ENCODE measurements at regions not wholly inside any gene's neighbourhood (a gene's known extent, or its start where the extent isn't known, plus 50 kb on each side); places are given as distances from the start of the nearest gene placed in this dataset.

DNA sequence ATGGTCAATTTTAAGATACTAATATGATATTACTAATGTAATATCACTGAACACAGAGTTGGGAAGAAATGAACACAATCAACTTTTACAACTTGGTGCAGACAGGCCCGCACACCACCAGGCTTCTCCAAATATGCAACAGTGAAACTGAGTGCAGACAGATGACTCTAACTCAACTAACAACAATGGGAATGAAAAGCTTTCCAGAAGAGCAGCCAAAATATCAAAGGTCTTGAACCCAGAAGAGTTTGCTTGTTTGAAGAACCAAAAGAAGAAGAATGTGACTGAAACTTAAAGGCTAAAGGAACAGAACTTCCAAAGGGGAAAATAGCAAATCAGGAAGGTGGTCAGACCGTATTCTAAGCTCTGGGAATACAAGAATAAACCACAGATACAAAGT, 89.8 kb upstream of the COL11A1 start:
- Histone ChIP-seq H3K27ac (no peak overlapping the region), H3K4me1 (no peaks in the 10 kb centered on the region), H3K4me3 (no peak overlapping the region), H3K27me3 (no peaks in the 10 kb centered on the region), H3K36me3 (no peaks in the 10 kb centered on the region), H3K9me3 (no peaks in the 10 kb centered on the region)
- no peak for TF ChIP-seq POLR2A (IDR thresholded peaks at IDR 0.05)
- TF ChIP-seq, protein P1, sequence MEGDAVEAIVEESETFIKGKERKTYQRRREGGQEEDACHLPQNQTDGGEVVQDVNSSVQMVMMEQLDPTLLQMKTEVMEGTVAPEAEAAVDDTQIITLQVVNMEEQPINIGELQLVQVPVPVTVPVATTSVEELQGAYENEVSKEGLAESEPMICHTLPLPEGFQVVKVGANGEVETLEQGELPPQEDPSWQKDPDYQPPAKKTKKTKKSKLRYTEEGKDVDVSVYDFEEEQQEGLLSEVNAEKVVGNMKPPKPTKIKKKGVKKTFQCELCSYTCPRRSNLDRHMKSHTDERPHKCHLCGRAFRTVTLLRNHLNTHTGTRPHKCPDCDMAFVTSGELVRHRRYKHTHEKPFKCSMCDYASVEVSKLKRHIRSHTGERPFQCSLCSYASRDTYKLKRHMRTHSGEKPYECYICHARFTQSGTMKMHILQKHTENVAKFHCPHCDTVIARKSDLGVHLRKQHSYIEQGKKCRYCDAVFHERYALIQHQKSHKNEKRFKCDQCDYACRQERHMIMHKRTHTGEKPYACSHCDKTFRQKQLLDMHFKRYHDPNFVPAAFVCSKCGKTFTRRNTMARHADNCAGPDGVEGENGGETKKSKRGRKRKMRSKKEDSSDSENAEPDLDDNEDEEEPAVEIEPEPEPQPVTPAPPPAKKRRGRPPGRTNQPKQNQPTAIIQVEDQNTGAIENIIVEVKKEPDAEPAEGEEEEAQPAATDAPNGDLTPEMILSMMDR (IDR thresholded peaks at IDR 0.05): no peak
- WGBS, 2 donors: 49 to 63% methylated on average over 2 of the region's 2 CpGs
- intact Hi-C loops (cut with DNase I): no loop called here
- DNase-seq: no peak

DNA sequence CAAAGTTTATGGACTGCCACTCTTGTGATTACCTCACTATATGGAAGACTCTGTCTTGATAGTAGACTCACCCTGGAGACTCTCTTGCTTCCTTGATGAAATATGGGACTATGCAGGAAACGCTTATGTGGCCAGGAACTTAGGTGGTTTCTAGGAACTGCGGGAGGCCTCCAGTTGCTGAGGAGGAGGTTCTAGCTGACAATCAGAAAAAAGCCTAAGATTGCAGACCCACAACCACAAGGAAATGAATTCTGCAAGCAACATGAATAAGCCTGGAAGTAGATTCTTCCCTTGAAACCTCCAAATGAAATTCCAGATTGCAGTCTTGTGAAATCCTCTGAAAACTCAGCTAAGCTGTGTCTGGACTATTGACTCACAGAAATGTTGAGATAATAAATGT, 88.9 kb upstream of the COL11A1 start:
- no peak for DNase-seq
- WGBS, 2 donors: 63% methylated on average over 2 of the region's 2 CpGs; no CpG with 5 or more reads in 1 of the 2 donors
- TF ChIP-seq, protein P1 (IDR thresholded peaks at IDR 0.05): no peak
- TF ChIP-seq POLR2A (IDR thresholded peaks at IDR 0.05): no peak
- H3K4me1 ChIP-seq: no peaks in the 10 kb centered on the region
- H3K36me3 ChIP-seq: no peaks in the 10 kb centered on the region
- H3K27me3 ChIP-seq: no peaks in the 10 kb centered on the region
- H3K4me3 ChIP-seq: no peak overlapping the region
- H3K27ac ChIP-seq: no peak overlapping the region
- H3K9me3 ChIP-seq: no peaks in the 10 kb centered on the region
- intact Hi-C loops (cut with DNase I): no loop called here

DNA sequence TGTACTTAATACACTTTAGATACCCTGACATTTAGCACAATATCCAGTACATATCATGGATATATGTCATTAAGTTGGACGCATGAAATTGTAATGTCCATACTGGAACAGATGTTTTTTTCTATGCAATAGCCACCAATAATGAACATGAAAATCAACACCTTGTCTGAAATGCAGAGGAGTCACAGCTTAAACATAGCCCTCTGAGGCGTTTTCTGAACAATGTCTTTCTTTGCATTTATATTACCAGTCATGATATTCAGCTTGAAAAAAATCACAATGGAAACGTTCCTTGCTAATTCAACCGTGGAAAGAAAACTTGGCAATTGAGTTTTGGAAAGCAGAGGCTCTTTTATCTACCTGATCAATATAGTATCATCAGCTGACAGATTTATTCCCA, 86.7 kb upstream of the COL11A1 start:
- no peak overlapping the region for H3K4me3 ChIP-seq
- H3K4me1 ChIP-seq: no peaks in the 10 kb centered on the region
- H3K36me3 ChIP-seq: no peaks in the 10 kb centered on the region
- DNase-seq: no peak
- H3K27me3 ChIP-seq: no peaks in the 10 kb centered on the region
- intact Hi-C loops (cut with DNase I): no loop called here
- H3K27ac ChIP-seq: no peak overlapping the region
- 44 to 50% methylated on average over 4 of the region's 4 CpGs for WGBS, 2 donors
- no peaks in the 10 kb centered on the region for H3K9me3 ChIP-seq
- TF ChIP-seq POLR2A (IDR thresholded peaks at IDR 0.05): no peak
- TF ChIP-seq, protein P1 (IDR thresholded peaks at IDR 0.05): no peak

DNA sequence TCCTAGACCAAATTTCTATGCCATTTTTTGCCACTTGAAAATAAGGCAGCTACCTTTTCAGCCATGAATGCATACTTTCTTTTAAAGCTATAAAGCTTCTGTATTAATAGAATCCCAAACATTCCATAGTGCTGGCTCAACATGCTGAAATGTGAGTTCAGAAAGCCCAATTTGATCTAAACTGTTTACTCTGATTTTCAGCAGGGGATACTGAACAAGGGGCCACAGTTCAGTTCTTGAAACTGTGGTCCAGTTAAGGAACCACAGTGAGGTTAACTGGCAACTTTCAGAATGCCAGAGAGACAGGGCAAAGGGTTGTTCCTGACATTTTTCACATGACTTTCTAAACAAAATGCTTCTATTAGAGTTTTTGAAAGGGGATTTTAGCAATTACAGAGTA, 85.7 kb upstream of the COL11A1 start:
- DNase-seq: no peak
- TF ChIP-seq, protein P1 (IDR thresholded peaks at IDR 0.05): no peak
- TF ChIP-seq POLR2A (IDR thresholded peaks at IDR 0.05): no peak
- intact Hi-C loops (cut with DNase I): no loop called here
- no peak overlapping the region for H3K27ac ChIP-seq
- no peaks in the 10 kb centered on the region for H3K27me3 ChIP-seq
- H3K4me1 ChIP-seq: no peaks in the 10 kb centered on the region
- H3K4me3 ChIP-seq: no peak overlapping the region
- H3K9me3 ChIP-seq: no peaks in the 10 kb centered on the region
- no peaks in the 10 kb centered on the region for H3K36me3 ChIP-seq

DNA sequence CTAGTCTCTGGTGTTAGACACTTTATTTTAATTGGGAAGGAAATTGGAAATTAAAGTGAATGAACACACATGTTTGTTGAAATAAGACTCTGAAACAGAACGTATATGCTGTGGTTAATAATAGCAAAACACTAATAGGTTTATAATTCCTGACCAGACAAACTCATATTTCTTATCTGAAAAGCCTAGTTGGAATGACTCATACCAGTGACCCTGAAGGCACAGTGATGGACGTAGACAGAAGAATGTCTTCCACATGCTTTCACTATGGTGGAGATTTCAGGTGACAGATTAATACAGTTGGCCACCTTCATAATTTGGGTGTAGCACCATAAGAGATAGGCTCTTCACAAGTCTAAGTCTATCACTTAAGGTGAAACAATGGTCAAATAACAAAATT, 83.0 kb upstream of the COL11A1 start:
- Histone ChIP-seq H3K27me3 (no peaks in the 10 kb centered on the region), H3K4me3 (no peak overlapping the region), H3K36me3 (no peaks in the 10 kb centered on the region), H3K4me1 (no peaks in the 10 kb centered on the region), H3K9me3 (no peaks in the 10 kb centered on the region), H3K27ac (no peak overlapping the region)
- DNase-seq: no peak
- intact Hi-C loops (cut with DNase I): no loop called here
- TF ChIP-seq, protein P1 (IDR thresholded peaks at IDR 0.05): no peak
- no peak for TF ChIP-seq POLR2A (IDR thresholded peaks at IDR 0.05)
- 44 to 45% methylated on average over 2 of the region's 2 CpGs for WGBS, 2 donors
